GM20000 (cell line): ENCODE measurements at regions not wholly inside any gene's neighbourhood (a gene's known extent, or its start where the extent isn't known, plus 50 kb on each side); places are given as distances from the start of the nearest gene placed in this dataset.

Experiments
- DNase-seq: peaks from one replicate; pipeline ENCODE4 v3.0.0; 2012; ENCODE audit warnings: low spot score
- CTCF ChIP-seq: IDR thresholded peaks from 2 replicates; pipeline ENCODE4 v1.5.1; 2012; ENCODE audit warnings: mild to moderate bottlenecking, control low read depth; ENCODE audit errors: extremely low read depth, missing control alignments

- DNase-seq, result no peak
- no peak for TF ChIP-seq CTCF
Measured at GRCh38 chrX:20609916-20610415, 343.3 kb upstream of the RPS6KA3 start.

- TF ChIP-seq CTCF, result no peak
Measured at GRCh38 chrX:20606831-20607230, 340.1 kb upstream of the RPS6KA3 start.

GRCh38 chrX:20596856-20597255 lies 330.1 kb upstream of the RPS6KA3 start:
- no peak for TF ChIP-seq CTCF
- no peak for DNase-seq

More at GRCh38 chrX:20606831-20607230, 340.1 kb upstream of the RPS6KA3 start:
- no peak for DNase-seq

- TF ChIP-seq CTCF, result no peak
- no peak for DNase-seq
Measured at GRCh38 chrX:20595928-20596575, 329.3 kb upstream of the RPS6KA3 start.

GRCh38 chrX:20594985-20595384 lies 328.3 kb upstream of the RPS6KA3 start:
- DNase-seq, result no peak
- TF ChIP-seq CTCF, result no peak

GRCh38 chrX:20593836-20594235 lies 327.1 kb upstream of the RPS6KA3 start:
- DNase-seq, result no peak
- TF ChIP-seq CTCF, result no peak

GRCh38 chrX:20593402-20593801 lies 326.7 kb upstream of the RPS6KA3 start:
- no peak for TF ChIP-seq CTCF
- DNase-seq, result no peak
